SK-N-SH treated with all-trans-retinoic acid at 6 μM for 48 hours (cell line): ENCODE measurements at regions not wholly inside any gene's neighbourhood (a gene's known extent, or its start where the extent isn't known, plus 50 kb on each side); places are given as distances from the start of the nearest gene placed in this dataset.
"Not testable (repeated sequence)": the region's sequence is repeated elsewhere in the genome, so short reads cannot be mapped to it uniquely, and the experiment has no call there.

Experiments used
- ATAC-seq: fragments of 200-7000 bp; cut with Tn5 transposase; 3 replicates; pipeline ENCODE4 v1.9.1; 2020; ENCODE audit warnings: mild to moderate bottlenecking, moderate library complexity
- ARNTL ChIP-seq: fragments of 450-650 bp; formaldehyde crosslinking; IDR thresholded peaks from 2 replicates; pipeline ENCODE4 v1.5.0; 2020; ENCODE audit warnings: low read depth, mild to moderate bottlenecking, moderate library complexity, borderline replicate concordance
- BACH2 ChIP-seq: fragments of 250-450 bp; sonication (Bioruptor Pico); IDR thresholded peaks from 2 replicates; pipeline ENCODE4 v1.9.0; 2021; ENCODE audit warnings: mild to moderate bottlenecking, borderline replicate concordance
- CREB5 ChIP-seq: fragments of 250-450 bp; sonication (Bioruptor Pico); IDR thresholded peaks from 2 replicates; pipeline ENCODE4 v1.5.1; 2020; ENCODE audit warnings: low read depth, mild to moderate bottlenecking, moderate library complexity
- CSDC2 ChIP-seq: fragments of 250-450 bp; sonication (Bioruptor Pico); IDR thresholded peaks from 2 replicates; pipeline ENCODE4 v1.5.0; 2020; ENCODE audit warnings: mild to moderate bottlenecking, moderate library complexity
- CSRNP3 ChIP-seq: fragments of 250-450 bp; sonication (Bioruptor Pico); IDR thresholded peaks from 2 replicates; pipeline ENCODE4 v1.5.1; 2021; ENCODE audit warnings: mild to moderate bottlenecking, moderate library complexity
- GLIS3 ChIP-seq: fragments of 250-450 bp; sonication (Bioruptor Pico); IDR thresholded peaks from 2 replicates; pipeline ENCODE4 v1.5.0; 2020; ENCODE audit warnings: mild to moderate bottlenecking, moderate library complexity
- ISL1 ChIP-seq: fragments of 250-450 bp; sonication (Bioruptor Pico); IDR thresholded peaks from 2 replicates; pipeline ENCODE4 v2.1.2; 2022; ENCODE audit warnings: mild to moderate bottlenecking, moderate library complexity
- PATZ1 ChIP-seq: fragments of 250-450 bp; sonication (Bioruptor Pico); IDR thresholded peaks from 2 replicates; pipeline ENCODE4 v1.8.0; 2020; ENCODE audit warnings: mild to moderate bottlenecking, moderate library complexity, borderline replicate concordance
- POU6F1 ChIP-seq: fragments of 250-450 bp; sonication (Bioruptor Pico); IDR thresholded peaks from 2 replicates; pipeline ENCODE4 v1.8.0; 2021; ENCODE audit warnings: low read depth, mild to moderate bottlenecking, moderate library complexity, borderline replicate concordance
- PPARA ChIP-seq: fragments of 250-450 bp; sonication (Bioruptor Pico); IDR thresholded peaks from 2 replicates; pipeline ENCODE4 v1.5.0; 2020; ENCODE audit warnings: mild to moderate bottlenecking, borderline replicate concordance
- RARB ChIP-seq: fragments of 250-450 bp; sonication (Bioruptor Pico); IDR thresholded peaks from 2 replicates; pipeline ENCODE4 v1.8.0; 2021; ENCODE audit warnings: mild to moderate bottlenecking, moderate library complexity
- SNAI2 ChIP-seq: fragments of 250-450 bp; sonication (Bioruptor Pico); IDR thresholded peaks from 2 replicates; pipeline ENCODE4 v1.5.0; 2020; ENCODE audit warnings: mild to moderate bottlenecking, moderate library complexity
- TCF4 ChIP-seq: fragments of 250-450 bp; sonication (Bioruptor Pico); IDR thresholded peaks from 2 replicates; pipeline ENCODE4 v1.8.0; 2021; ENCODE audit warnings: mild to moderate bottlenecking, moderate library complexity, borderline replicate concordance
- TOX ChIP-seq: fragments of 250-450 bp; sonication (Bioruptor Pico); IDR thresholded peaks from 2 replicates; pipeline ENCODE4 v1.8.0; 2021; ENCODE audit warnings: mild to moderate bottlenecking, moderate library complexity, borderline replicate concordance
- TSHZ2 ChIP-seq: fragments of 250-450 bp; sonication (Bioruptor Pico); IDR thresholded peaks from 2 replicates; pipeline ENCODE4 v1.5.0; 2020; ENCODE audit warnings: mild to moderate bottlenecking, moderate library complexity
- ZC3H10 ChIP-seq: fragments of 250-450 bp; sonication (Bioruptor Pico); IDR thresholded peaks from 2 replicates; pipeline ENCODE4 v1.5.1; 2021; ENCODE audit warnings: mild to moderate bottlenecking, moderate library complexity
- ZFP30 ChIP-seq: fragments of 450-650 bp; formaldehyde crosslinking; IDR thresholded peaks from 2 replicates; pipeline ENCODE4 v1.5.0; 2022; ENCODE audit warnings: mild to moderate bottlenecking, moderate library complexity
- ZNF565 ChIP-seq: fragments of 450-650 bp; formaldehyde crosslinking; conservative IDR thresholded peaks from 2 replicates; pipeline ENCODE4 v1.5.0; 2020; ENCODE audit warnings: low read depth, mild to moderate bottlenecking, moderate library complexity
- ZNF70 ChIP-seq: fragments of 450-650 bp; formaldehyde crosslinking; IDR thresholded peaks from 2 replicates; pipeline ENCODE4 v1.5.0; 2020; ENCODE audit warnings: mild to moderate bottlenecking, moderate library complexity

- no peak for TF ChIP-seq PATZ1 (CRISPR knock-in tag)
- no peak for TF ChIP-seq GLIS3
- no peak for TF ChIP-seq ZFP30
- TF ChIP-seq BACH2 (CRISPR knock-in tag) = no peak
- TF ChIP-seq CSDC2 (CRISPR knock-in tag) = no peak
- no peak for TF ChIP-seq TSHZ2
- TF ChIP-seq SNAI2 (CRISPR knock-in tag) = no peak
- no peak for TF ChIP-seq ZNF70 (CRISPR knock-in tag)
- TF ChIP-seq CREB5 (CRISPR knock-in tag) = no peak
- ATAC-seq = no peak
Observed at GRCh38 chr19:20371911-20372310, 193.7 kb downstream of the ZNF737 start.

GRCh38 chr19:20371304-20371703 lies 194.3 kb downstream of the ZNF737 start:
- not testable (repeated sequence) for ATAC-seq

GRCh38 chr19:20367811-20368294 lies 197.7 kb downstream of the ZNF737 start:
- TF ChIP-seq TOX (CRISPR knock-in tag) (no peak), SNAI2 (CRISPR knock-in tag) (no peak), ZNF70 (CRISPR knock-in tag) (no peak), RARB (CRISPR knock-in tag) (no peak), GLIS3 (no peak), BACH2 (CRISPR knock-in tag) (no peak), ARNTL (no peak), POU6F1 (CRISPR knock-in tag) (no peak)
- TF ChIP-seq, all 23 proteins: peak for 0
- no peak for ATAC-seq

GRCh38 chr19:20365146-20365545 lies 198.1 kb downstream of the ZNF486 start:
- no peak for ATAC-seq
- TF ChIP-seq POU6F1 (CRISPR knock-in tag) = no peak
- TF ChIP-seq ZNF70 (CRISPR knock-in tag) = no peak
- no peak for TF ChIP-seq ISL1 (CRISPR knock-in tag)
- TF ChIP-seq CSDC2 (CRISPR knock-in tag) = no peak
- TF ChIP-seq ZFP30 = no peak
- no peak for TF ChIP-seq PPARA (CRISPR knock-in tag)
- no peak for TF ChIP-seq PATZ1 (CRISPR knock-in tag)
- TF ChIP-seq RARB (CRISPR knock-in tag) = no peak
- TF ChIP-seq ARNTL = no peak
- no peak for TF ChIP-seq CSRNP3
- no peak for TF ChIP-seq TSHZ2
- TF ChIP-seq ZNF565 (CRISPR knock-in tag) = no peak
- no peak for TF ChIP-seq ZC3H10
- TF ChIP-seq BACH2 (CRISPR knock-in tag) = no peak
- no peak for TF ChIP-seq TCF4 (CRISPR knock-in tag)
